ENCODE measurements at regions not wholly inside any gene's neighbourhood (a gene's known extent, or its start where the extent isn't known, plus 50 kb on each side); places are given as distances from the start of the nearest gene placed in this dataset.

GRCh38 chr11:92302770-92303169, 78.2 kb downstream of the FAT3 start:
- H3K4me3 ChIP-seq, result no peak overlapping the region
- TF ChIP-seq POLR2A (IDR thresholded peaks at IDR 0.05), result no peak
- TF ChIP-seq CTCF (IDR thresholded peaks at IDR 0.05), result no peak

GRCh38 chr11:92304271-92304670, 79.7 kb downstream of the FAT3 start:
- Histone ChIP-seq H3K4me1 (no peaks in the 10 kb centered on the region), H3K27ac (no peak overlapping the region), H3K4me3 (no peak overlapping the region), H3K9me3 (no peaks in the 10 kb centered on the region), H3K27me3 (no peaks in the 10 kb centered on the region), H3K36me3 (no peaks in the 10 kb centered on the region)
- TF ChIP-seq POLR2A (IDR thresholded peaks at IDR 0.05) (no peak), CTCF (IDR thresholded peaks at IDR 0.05) (no peak)
- no peak for DNase-seq

More at GRCh38 chr11:92302770-92303169, 78.2 kb downstream of the FAT3 start:
- DNase-seq, result no peak
- Histone ChIP-seq H3K9me3 (no peaks in the 10 kb centered on the region), H3K4me1 (no peaks in the 10 kb centered on the region), H3K27ac (no peak overlapping the region), H3K27me3 (no peaks in the 10 kb centered on the region), H3K36me3 (no peaks in the 10 kb centered on the region)

- Histone ChIP-seq H3K27ac (no peak overlapping the region), H3K36me3 (no peaks in the 10 kb centered on the region), H3K27me3 (no peaks in the 10 kb centered on the region), H3K9me3 (no peaks in the 10 kb centered on the region), H3K4me1 (no peaks in the 10 kb centered on the region), H3K4me3 (no peak overlapping the region)
- DNase-seq, result no peak
- TF ChIP-seq POLR2A (IDR thresholded peaks at IDR 0.05), result no peak
Observed at GRCh38 chr11:92306966-92307510, 82.4 kb downstream of the FAT3 start.

GRCh38 chr11:92308366-92308765, 83.7 kb downstream of the FAT3 start:
- Histone ChIP-seq H3K4me3 (no peak overlapping the region), H3K27me3 (no peaks in the 10 kb centered on the region), H3K36me3 (no peaks in the 10 kb centered on the region), H3K9me3 (no peaks in the 10 kb centered on the region), H3K4me1 (no peaks in the 10 kb centered on the region), H3K27ac (no peak overlapping the region)
- DNase-seq, result no peak
- TF ChIP-seq CTCF (IDR thresholded peaks at IDR 0.05), result no peak
- TF ChIP-seq POLR2A (IDR thresholded peaks at IDR 0.05), result no peak

GRCh38 chr11:92311616-92312449, 87.2 kb downstream of the FAT3 start:
- Histone ChIP-seq H3K36me3 (no peaks in the 10 kb centered on the region), H3K4me3 (no peak overlapping the region), H3K4me1 (no peaks in the 10 kb centered on the region), H3K9me3 (no peaks in the 10 kb centered on the region), H3K27me3 (no peaks in the 10 kb centered on the region), H3K27ac (no peak overlapping the region)
- DNase-seq, result no peak
- TF ChIP-seq POLR2A (IDR thresholded peaks at IDR 0.05), result no peak
- TF ChIP-seq CTCF (IDR thresholded peaks at IDR 0.05), result no peak

GRCh38 chr11:92313784-92314183, 89.2 kb downstream of the FAT3 start:
- no peak for DNase-seq
- Histone ChIP-seq H3K36me3 (no peaks in the 10 kb centered on the region), H3K27ac (no peak overlapping the region), H3K4me1 (no peaks in the 10 kb centered on the region), H3K4me3 (no peak overlapping the region), H3K27me3 (no peaks in the 10 kb centered on the region), H3K9me3 (no peaks in the 10 kb centered on the region)
- TF ChIP-seq POLR2A (IDR thresholded peaks at IDR 0.05) (no peak), CTCF (IDR thresholded peaks at IDR 0.05) (no peak)

Data from Peyer's patch (tissue), 4 donors.